Prostate gland (tissue), 2 donors: ENCODE measurements at regions not wholly inside any gene's neighbourhood (a gene's known extent, or its start where the extent isn't known, plus 50 kb on each side); places are given as distances from the start of the nearest gene placed in this dataset.
A peak's percentile ranks its signal among the peaks of the same experiment; 100 is the strongest.

Experiments used
- DNase-seq: peaks from one replicate; pipeline ENCODE4 v3.0.0-alpha.2; 2019; ENCODE audit warnings: low spot score
- H3K27ac ChIP-seq, 2 donors: fragments of 200-600 bp; sonication (generic); 2 replicates each; pipeline ENCODE4 v1.5.1; 2017 to 2019
- H3K27me3 ChIP-seq: fragments of 200-600 bp; sonication (generic); replicated peaks from 2 replicates; pipeline ENCODE4 v1.5.1; 2019; ENCODE audit not compliant: insufficient read depth
- H3K36me3 ChIP-seq, 2 donors: fragments of 200-600 bp; sonication (generic); 1 replicate in 1 of 2; 2 replicates in 1 of 2; pipeline versions ENCODE4 v1.5.1 to v1.8.1; 2017 to 2019
- H3K4me1 ChIP-seq: fragments of 200-600 bp; sonication (generic); replicated peaks from 2 replicates; pipeline ENCODE4 v1.5.1; 2019
- H3K4me3 ChIP-seq, 2 donors: fragments of 200-600 bp; sonication (generic); 2 replicates each; pipeline ENCODE4 v1.5.1; 2017 to 2019
- H3K9me3 ChIP-seq: fragments of 200-600 bp; sonication (generic); 2 replicates; pipeline ENCODE4 v1.5.1; 2017
- POLR2A ChIP-seq: fragments of 450-650 bp; IDR thresholded peaks from one replicate; pipeline ENCODE4 v1.6.1; 2016; ENCODE audit warnings: antibody characterized with exemption, mild to moderate bottlenecking
- POLR2AphosphoS5 ChIP-seq: sonication (generic); formaldehyde crosslinking; IDR thresholded peaks from one replicate; pipeline ENCODE4 v1.6.1; 2017; ENCODE audit warnings: antibody characterized with exemption
- WGBS: methylation state at CpG from one replicate; pipeline ENCODE4 v1.1.5; 2018; 5-methylcytosine and 5-hydroxymethylcytosine counted together
- intact Hi-C: fragments of 100-400 bp; cut with DNase I; formaldehyde crosslinking; loops from one replicate; pipeline ENCODE4 v1.14.2; 2022
- TF ChIP-seq, protein P1 (sequence below), 4 experiments: fragments of 200-600 bp in 2 of 4; fragments of 450-650 bp in 2 of 4; sonication (generic) in 2 of 4; IDR thresholded peaks; 1 replicate in 3 of 4; 2 replicates in 1 of 4; pipeline ENCODE4 v1.5.1; 2016 to 2019; ENCODE audit warnings: antibody characterized with exemption in 4 of 4, mild to moderate bottlenecking in 2 of 4, moderate library complexity in 2 of 4

DNA sequence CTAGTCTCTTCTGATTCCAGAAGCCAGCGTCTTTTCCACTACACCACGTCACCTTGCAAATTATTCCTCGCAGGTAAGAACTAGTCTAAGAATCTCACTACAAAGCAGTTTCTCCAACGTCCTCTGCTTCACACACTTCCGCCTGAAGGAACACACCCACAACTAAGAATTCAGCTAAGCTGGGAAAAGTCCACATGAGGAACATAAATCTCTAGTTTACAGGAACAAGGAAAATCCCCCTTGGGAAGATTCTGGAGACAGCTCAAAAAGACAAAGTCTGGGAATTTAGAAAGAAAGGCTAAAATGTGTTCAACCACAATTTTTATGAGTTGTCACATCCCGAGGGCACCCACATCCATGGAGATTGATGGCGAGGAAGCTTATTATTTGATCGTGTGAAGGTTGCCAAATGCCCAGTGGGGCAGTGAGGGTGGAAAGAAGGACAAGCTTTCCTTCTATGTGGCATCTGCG is 780.2 kb upstream of the TBX3 start:
- TF ChIP-seq POLR2A, result no peak
- TF ChIP-seq POLR2AphosphoS5, result peak; percentile 49
- TF ChIP-seq, protein P1, sequence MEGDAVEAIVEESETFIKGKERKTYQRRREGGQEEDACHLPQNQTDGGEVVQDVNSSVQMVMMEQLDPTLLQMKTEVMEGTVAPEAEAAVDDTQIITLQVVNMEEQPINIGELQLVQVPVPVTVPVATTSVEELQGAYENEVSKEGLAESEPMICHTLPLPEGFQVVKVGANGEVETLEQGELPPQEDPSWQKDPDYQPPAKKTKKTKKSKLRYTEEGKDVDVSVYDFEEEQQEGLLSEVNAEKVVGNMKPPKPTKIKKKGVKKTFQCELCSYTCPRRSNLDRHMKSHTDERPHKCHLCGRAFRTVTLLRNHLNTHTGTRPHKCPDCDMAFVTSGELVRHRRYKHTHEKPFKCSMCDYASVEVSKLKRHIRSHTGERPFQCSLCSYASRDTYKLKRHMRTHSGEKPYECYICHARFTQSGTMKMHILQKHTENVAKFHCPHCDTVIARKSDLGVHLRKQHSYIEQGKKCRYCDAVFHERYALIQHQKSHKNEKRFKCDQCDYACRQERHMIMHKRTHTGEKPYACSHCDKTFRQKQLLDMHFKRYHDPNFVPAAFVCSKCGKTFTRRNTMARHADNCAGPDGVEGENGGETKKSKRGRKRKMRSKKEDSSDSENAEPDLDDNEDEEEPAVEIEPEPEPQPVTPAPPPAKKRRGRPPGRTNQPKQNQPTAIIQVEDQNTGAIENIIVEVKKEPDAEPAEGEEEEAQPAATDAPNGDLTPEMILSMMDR (IDR thresholded peaks at IDR 0.05), result no peak
- no peaks in the 10 kb centered on the region for H3K27me3 ChIP-seq
- intact Hi-C loops, result no loop called here
- no peaks in the 10 kb centered on the region for H3K36me3 ChIP-seq
- no peaks in the 10 kb centered on the region for H3K4me1 ChIP-seq
- DNase-seq, result peak; percentile 71
- H3K9me3 ChIP-seq, result no peaks in the 10 kb centered on the region
- 34% methylated on average over 9 of the region's 9 CpGs for WGBS
- H3K27ac ChIP-seq, result no peak overlapping the region
- no peak overlapping the region for H3K4me3 ChIP-seq

- intact Hi-C loops, result no loop called here
- DNase-seq, result no peak
Observed at GRCh38 chr12:115461401-115461800, 777.4 kb upstream of the TBX3 start.

DNA sequence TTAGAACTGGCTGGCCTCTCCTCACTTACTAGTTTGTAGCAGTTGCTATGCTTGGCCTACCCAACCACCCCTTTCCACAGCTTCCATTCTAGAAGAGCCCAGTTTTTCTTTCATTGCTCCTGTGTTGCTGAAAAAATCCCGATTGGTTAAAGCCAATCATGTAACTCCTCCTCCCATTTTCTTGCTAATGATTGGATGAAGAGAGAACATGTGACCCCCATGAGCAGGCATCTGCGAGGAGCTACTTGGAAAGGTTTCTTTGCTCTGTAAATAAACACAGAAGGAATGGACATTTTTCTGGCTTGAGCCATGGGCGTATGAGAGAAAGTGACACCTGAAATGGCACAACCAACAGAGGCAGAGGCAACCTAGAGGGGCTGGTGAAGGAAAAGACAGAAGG is 773.8 kb upstream of the TBX3 start:
- WGBS, result 86% methylated on average over 3 of the region's 3 CpGs
- no peak for DNase-seq
- H3K4me3 ChIP-seq, result no peak overlapping the region
- H3K36me3 ChIP-seq, result no peaks in the 10 kb centered on the region
- no peaks in the 10 kb centered on the region for H3K27me3 ChIP-seq
- no peak overlapping the region for H3K27ac ChIP-seq
- no peaks in the 10 kb centered on the region for H3K4me1 ChIP-seq
- H3K9me3 ChIP-seq, result no peaks in the 10 kb centered on the region
- intact Hi-C loops, result no loop called here
- TF ChIP-seq, protein P1 (IDR thresholded peaks at IDR 0.05), result no peak
- TF ChIP-seq POLR2AphosphoS5, result no peak
- no peak for TF ChIP-seq POLR2A

More at GRCh38 chr12:115461401-115461800, 777.4 kb upstream of the TBX3 start:
- Histone ChIP-seq H3K27me3 (no peaks in the 10 kb centered on the region), H3K4me3 (no peak overlapping the region), H3K27ac (no peak overlapping the region), H3K36me3 (no peaks in the 10 kb centered on the region), H3K4me1 (no peaks in the 10 kb centered on the region), H3K9me3 (no peaks in the 10 kb centered on the region)
- TF ChIP-seq POLR2A (no peak), POLR2AphosphoS5 (no peak)
- TF ChIP-seq, protein P1 (IDR thresholded peaks at IDR 0.05), result no peak

- intact Hi-C loops, result no loop called here
- Histone ChIP-seq H3K4me1 (no peaks in the 10 kb centered on the region), H3K27ac (no peak overlapping the region), H3K9me3 (no peaks in the 10 kb centered on the region), H3K4me3 (no peak overlapping the region), H3K36me3 (no peaks in the 10 kb centered on the region), H3K27me3 (no peaks in the 10 kb centered on the region)
- DNase-seq, result no peak
- WGBS, result 92% methylated on average over 8 of the region's 8 CpGs
- TF ChIP-seq POLR2A, result no peak
- TF ChIP-seq POLR2AphosphoS5, result no peak
- TF ChIP-seq, protein P1 (IDR thresholded peaks at IDR 0.05), result no peak
Observed at GRCh38 chr12:115456946-115457689, 773.1 kb upstream of the TBX3 start.

DNA sequence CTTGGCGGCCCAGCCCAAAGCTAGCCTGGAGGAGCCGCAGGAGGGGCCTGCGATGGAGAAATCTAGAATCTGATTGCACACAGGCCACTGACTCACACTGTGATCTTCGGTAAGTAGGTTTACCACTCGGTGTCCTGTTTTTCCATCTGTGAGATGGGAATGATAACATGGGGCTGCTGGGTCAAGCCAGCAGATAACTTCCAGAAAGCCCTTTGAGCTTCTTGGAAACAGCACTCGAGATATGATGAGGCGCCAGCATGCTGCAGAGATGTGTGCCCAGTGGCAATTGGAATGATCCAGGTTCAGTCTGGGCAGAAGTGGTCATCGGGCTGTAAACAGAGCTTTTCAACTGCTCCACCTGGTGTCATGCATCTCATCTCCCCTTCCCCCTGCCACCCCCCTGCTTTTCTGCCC is 771.3 kb upstream of the TBX3 start:
- 79% methylated on average over 8 of the region's 8 CpGs for WGBS

More for the DNA sequence above, 771.3 kb upstream of the TBX3 start:
- no peak for TF ChIP-seq POLR2AphosphoS5
- no peak for TF ChIP-seq POLR2A
- TF ChIP-seq, protein P1 (IDR thresholded peaks at IDR 0.05), result no peak
- Histone ChIP-seq H3K4me1 (no peaks in the 10 kb centered on the region), H3K9me3 (no peaks in the 10 kb centered on the region), H3K36me3 (no peaks in the 10 kb centered on the region), H3K27me3 (no peaks in the 10 kb centered on the region), H3K4me3 (no peak overlapping the region), H3K27ac (no peak overlapping the region)
- intact Hi-C loops, result no loop called here
- DNase-seq, result no peak
